Activated T-helper 17 cell treated with anti-CD3 and anti-CD28 coated beads, Interleukin-2, amount 50 U/mL, for 72 hours (primary cell): ENCODE measurements at regions not wholly inside any gene's neighbourhood (a gene's known extent, or its start where the extent isn't known, plus 50 kb on each side); places are given as distances from the start of the nearest gene placed in this dataset.

Source experiments
- ATAC-seq: fragments of 150-1000 bp; cut with Tn5 transposase; replicated peaks from 2 replicates; pipeline ENCODE4 v1.10.0; 2021; ENCODE audit warnings: mild to moderate bottlenecking, moderate library complexity
- H3K27ac Mint-ChIP-seq: one replicate; pipeline ENCODE4 v1.8.0; 2022; ENCODE audit warnings: mixed read lengths
- H3K27me3 Mint-ChIP-seq: one replicate; pipeline ENCODE4 v1.8.0; 2022; ENCODE audit warnings: mixed read lengths
- H3K36me3 Mint-ChIP-seq: one replicate; pipeline ENCODE4 v1.8.0; 2022; ENCODE audit warnings: low read depth, mild to moderate bottlenecking, mixed read lengths
- H3K4me1 Mint-ChIP-seq: one replicate; pipeline ENCODE4 v1.8.0; 2022; ENCODE audit warnings: mixed read lengths
- H3K4me3 Mint-ChIP-seq: one replicate; pipeline ENCODE4 v1.8.0; 2022; ENCODE audit warnings: mild to moderate bottlenecking, mixed read lengths
- H3K9me3 Mint-ChIP-seq: one replicate; pipeline ENCODE4 v1.8.0; 2022; ENCODE audit warnings: mixed read lengths

- Mint-ChIP-seq H3K27me3 (peaks cover 4% of the 10 kb centered on the region), H3K27ac (no peak overlapping the region), H3K9me3 (peaks cover 4% of the 10 kb centered on the region), H3K4me3 (no peak overlapping the region), H3K36me3 (no peaks in the 10 kb centered on the region), H3K4me1 (no peaks in the 10 kb centered on the region)
- ATAC-seq: no peak
These were observed 214.2 kb upstream of the TNRC6C start for GRCh38 chr17:77744066-77744988.

- Mint-ChIP-seq H3K27ac (no peak overlapping the region), H3K36me3 (no peaks in the 10 kb centered on the region), H3K27me3 (peaks cover 4% of the 10 kb centered on the region), H3K4me3 (no peak overlapping the region), H3K4me1 (no peaks in the 10 kb centered on the region), H3K9me3 (peaks cover 4% of the 10 kb centered on the region)
- no peak for ATAC-seq
These were observed 212.8 kb upstream of the TNRC6C start for GRCh38 chr17:77745702-77746101.

GRCh38 chr17:77746393-77746792, 212.1 kb upstream of the TNRC6C start:
- no peak overlapping the region for H3K27ac Mint-ChIP-seq
- H3K36me3 Mint-ChIP-seq: no peaks in the 10 kb centered on the region
- H3K27me3 Mint-ChIP-seq: peaks cover 4% of the 10 kb centered on the region
- ATAC-seq: no peak
- H3K9me3 Mint-ChIP-seq: peaks cover 4% of the 10 kb centered on the region
- H3K4me1 Mint-ChIP-seq: no peaks in the 10 kb centered on the region
- H3K4me3 Mint-ChIP-seq: no peak overlapping the region

- peaks cover 4% of the 10 kb centered on the region for H3K27me3 Mint-ChIP-seq
- no peaks in the 10 kb centered on the region for H3K4me1 Mint-ChIP-seq
- H3K27ac Mint-ChIP-seq: no peak overlapping the region
- ATAC-seq: no peak
- no peaks in the 10 kb centered on the region for H3K36me3 Mint-ChIP-seq
- peaks cover 4% of the 10 kb centered on the region for H3K9me3 Mint-ChIP-seq
- no peak overlapping the region for H3K4me3 Mint-ChIP-seq
These were observed 211.5 kb upstream of the TNRC6C start for GRCh38 chr17:77746896-77747554.

- Mint-ChIP-seq H3K27ac (no peak overlapping the region), H3K4me3 (no peak overlapping the region), H3K36me3 (no peaks in the 10 kb centered on the region), H3K4me1 (no peaks in the 10 kb centered on the region), H3K9me3 (peaks cover 4% of the 10 kb centered on the region), H3K27me3 (no peaks in the 10 kb centered on the region)
- ATAC-seq: no peak
These were observed 210.1 kb upstream of the TNRC6C start for GRCh38 chr17:77748436-77748835.

GRCh38 chr17:77749321-77749751, 209.2 kb upstream of the TNRC6C start:
- H3K4me3 Mint-ChIP-seq: no peak overlapping the region
- peaks cover 4% of the 10 kb centered on the region for H3K9me3 Mint-ChIP-seq
- no peak overlapping the region for H3K27ac Mint-ChIP-seq
- H3K36me3 Mint-ChIP-seq: no peaks in the 10 kb centered on the region
- H3K27me3 Mint-ChIP-seq: no peaks in the 10 kb centered on the region
- no peak for ATAC-seq
- H3K4me1 Mint-ChIP-seq: no peaks in the 10 kb centered on the region

GRCh38 chr17:77749989-77750388, 208.5 kb upstream of the TNRC6C start:
- Mint-ChIP-seq H3K36me3 (no peaks in the 10 kb centered on the region), H3K4me3 (no peak overlapping the region), H3K27me3 (no peaks in the 10 kb centered on the region), H3K4me1 (no peaks in the 10 kb centered on the region), H3K9me3 (peaks cover 4% of the 10 kb centered on the region), H3K27ac (no peak overlapping the region)
- ATAC-seq: no peak

GRCh38 chr17:77750427-77751043, 208.0 kb upstream of the TNRC6C start:
- H3K27ac Mint-ChIP-seq: no peak overlapping the region
- H3K9me3 Mint-ChIP-seq: no peaks in the 10 kb centered on the region
- no peak for ATAC-seq
- H3K36me3 Mint-ChIP-seq: no peaks in the 10 kb centered on the region
- no peaks in the 10 kb centered on the region for H3K27me3 Mint-ChIP-seq
- H3K4me3 Mint-ChIP-seq: no peak overlapping the region
- H3K4me1 Mint-ChIP-seq: no peaks in the 10 kb centered on the region

GRCh38 chr17:77753246-77753645, 205.3 kb upstream of the TNRC6C start:
- no peaks in the 10 kb centered on the region for H3K36me3 Mint-ChIP-seq

GRCh38 chr17:77753691-77754245, 204.7 kb upstream of the TNRC6C start:
- H3K27me3 Mint-ChIP-seq: no peaks in the 10 kb centered on the region
- no peak for ATAC-seq
- no peaks in the 10 kb centered on the region for H3K9me3 Mint-ChIP-seq
- H3K27ac Mint-ChIP-seq: no peak overlapping the region
- no peaks in the 10 kb centered on the region for H3K4me1 Mint-ChIP-seq
- no peak overlapping the region for H3K4me3 Mint-ChIP-seq
- no peaks in the 10 kb centered on the region for H3K36me3 Mint-ChIP-seq

More at GRCh38 chr17:77753246-77753645, 205.3 kb upstream of the TNRC6C start:
- no peak for ATAC-seq
- H3K4me3 Mint-ChIP-seq: no peak overlapping the region
- no peak overlapping the region for H3K27ac Mint-ChIP-seq
- H3K9me3 Mint-ChIP-seq: no peaks in the 10 kb centered on the region
- H3K4me1 Mint-ChIP-seq: no peaks in the 10 kb centered on the region
- H3K27me3 Mint-ChIP-seq: no peaks in the 10 kb centered on the region

- no peaks in the 10 kb centered on the region for H3K27me3 Mint-ChIP-seq
- ATAC-seq: no peak
- no peaks in the 10 kb centered on the region for H3K9me3 Mint-ChIP-seq
- no peaks in the 10 kb centered on the region for H3K36me3 Mint-ChIP-seq
- H3K27ac Mint-ChIP-seq: no peak overlapping the region
- H3K4me3 Mint-ChIP-seq: no peak overlapping the region
- no peaks in the 10 kb centered on the region for H3K4me1 Mint-ChIP-seq
These were observed 203.5 kb upstream of the TNRC6C start for GRCh38 chr17:77754956-77755355.

- Mint-ChIP-seq H3K9me3 (no peaks in the 10 kb centered on the region), H3K4me1 (no peaks in the 10 kb centered on the region), H3K36me3 (no peaks in the 10 kb centered on the region), H3K27ac (no peak overlapping the region), H3K4me3 (no peak overlapping the region), H3K27me3 (no peaks in the 10 kb centered on the region)
- ATAC-seq: no peak
These were observed 203.0 kb upstream of the TNRC6C start for GRCh38 chr17:77755410-77755963.

GRCh38 chr17:77756028-77756427, 202.5 kb upstream of the TNRC6C start:
- Mint-ChIP-seq H3K27me3 (no peaks in the 10 kb centered on the region), H3K27ac (no peak overlapping the region), H3K9me3 (no peaks in the 10 kb centered on the region), H3K4me3 (no peak overlapping the region), H3K4me1 (no peaks in the 10 kb centered on the region), H3K36me3 (no peaks in the 10 kb centered on the region)
- no peak for ATAC-seq

- Mint-ChIP-seq H3K27ac (no peak overlapping the region), H3K36me3 (no peaks in the 10 kb centered on the region), H3K27me3 (no peaks in the 10 kb centered on the region), H3K9me3 (no peaks in the 10 kb centered on the region), H3K4me1 (no peaks in the 10 kb centered on the region), H3K4me3 (no peak overlapping the region)
- no peak for ATAC-seq
These were observed 201.5 kb upstream of the TNRC6C start for GRCh38 chr17:77756846-77757560.
